ENCODE measurements at regions not wholly inside any gene's neighbourhood (a gene's known extent, or its start where the extent isn't known, plus 50 kb on each side); places are given as distances from the start of the nearest gene placed in this dataset.
"Not testable (repeated sequence)": the region's sequence is repeated elsewhere in the genome, so short reads cannot be mapped to it uniquely, and the experiment has no call there.

DNA sequence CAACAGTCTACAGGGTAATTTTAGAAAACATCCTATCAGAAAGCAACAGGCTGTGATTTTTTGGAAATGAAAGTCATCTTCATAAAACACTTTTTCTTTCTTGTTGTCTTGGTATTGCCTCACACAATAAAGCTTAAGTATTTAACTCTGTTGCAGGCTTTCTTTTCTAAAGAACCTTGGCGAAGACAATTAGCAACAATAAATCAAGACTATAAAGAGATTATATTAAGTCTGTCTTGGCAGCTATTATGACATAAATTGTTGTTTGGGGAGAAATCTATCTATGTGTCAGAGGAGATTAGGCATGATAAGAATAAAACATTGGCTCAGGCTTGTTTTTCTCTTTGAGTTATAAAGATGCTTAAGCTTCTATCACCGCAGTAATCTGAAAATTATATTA, 1774.8 kb downstream of the ARAP2 start:
- no peak for DNase-seq (ENCODE audit: extremely low read depth, low read depth)
- TF ChIP-seq, protein P1, sequence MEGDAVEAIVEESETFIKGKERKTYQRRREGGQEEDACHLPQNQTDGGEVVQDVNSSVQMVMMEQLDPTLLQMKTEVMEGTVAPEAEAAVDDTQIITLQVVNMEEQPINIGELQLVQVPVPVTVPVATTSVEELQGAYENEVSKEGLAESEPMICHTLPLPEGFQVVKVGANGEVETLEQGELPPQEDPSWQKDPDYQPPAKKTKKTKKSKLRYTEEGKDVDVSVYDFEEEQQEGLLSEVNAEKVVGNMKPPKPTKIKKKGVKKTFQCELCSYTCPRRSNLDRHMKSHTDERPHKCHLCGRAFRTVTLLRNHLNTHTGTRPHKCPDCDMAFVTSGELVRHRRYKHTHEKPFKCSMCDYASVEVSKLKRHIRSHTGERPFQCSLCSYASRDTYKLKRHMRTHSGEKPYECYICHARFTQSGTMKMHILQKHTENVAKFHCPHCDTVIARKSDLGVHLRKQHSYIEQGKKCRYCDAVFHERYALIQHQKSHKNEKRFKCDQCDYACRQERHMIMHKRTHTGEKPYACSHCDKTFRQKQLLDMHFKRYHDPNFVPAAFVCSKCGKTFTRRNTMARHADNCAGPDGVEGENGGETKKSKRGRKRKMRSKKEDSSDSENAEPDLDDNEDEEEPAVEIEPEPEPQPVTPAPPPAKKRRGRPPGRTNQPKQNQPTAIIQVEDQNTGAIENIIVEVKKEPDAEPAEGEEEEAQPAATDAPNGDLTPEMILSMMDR (IDR thresholded peaks at IDR 0.05; ENCODE audit: low read depth, low read length, missing control alignments), result no peak
- no peak overlapping the region for H3K4me3 ChIP-seq (replicated peaks; ENCODE audit: low read depth, low read length)

- TF ChIP-seq, protein P1 (IDR thresholded peaks at IDR 0.05; ENCODE audit: low read depth, low read length, missing control alignments), result no peak
- H3K4me3 ChIP-seq (replicated peaks; ENCODE audit: low read depth, low read length), result no peak overlapping the region
Observed at GRCh38 chr4:34485252-34485651, 1759.1 kb downstream of the ARAP2 start.

DNA sequence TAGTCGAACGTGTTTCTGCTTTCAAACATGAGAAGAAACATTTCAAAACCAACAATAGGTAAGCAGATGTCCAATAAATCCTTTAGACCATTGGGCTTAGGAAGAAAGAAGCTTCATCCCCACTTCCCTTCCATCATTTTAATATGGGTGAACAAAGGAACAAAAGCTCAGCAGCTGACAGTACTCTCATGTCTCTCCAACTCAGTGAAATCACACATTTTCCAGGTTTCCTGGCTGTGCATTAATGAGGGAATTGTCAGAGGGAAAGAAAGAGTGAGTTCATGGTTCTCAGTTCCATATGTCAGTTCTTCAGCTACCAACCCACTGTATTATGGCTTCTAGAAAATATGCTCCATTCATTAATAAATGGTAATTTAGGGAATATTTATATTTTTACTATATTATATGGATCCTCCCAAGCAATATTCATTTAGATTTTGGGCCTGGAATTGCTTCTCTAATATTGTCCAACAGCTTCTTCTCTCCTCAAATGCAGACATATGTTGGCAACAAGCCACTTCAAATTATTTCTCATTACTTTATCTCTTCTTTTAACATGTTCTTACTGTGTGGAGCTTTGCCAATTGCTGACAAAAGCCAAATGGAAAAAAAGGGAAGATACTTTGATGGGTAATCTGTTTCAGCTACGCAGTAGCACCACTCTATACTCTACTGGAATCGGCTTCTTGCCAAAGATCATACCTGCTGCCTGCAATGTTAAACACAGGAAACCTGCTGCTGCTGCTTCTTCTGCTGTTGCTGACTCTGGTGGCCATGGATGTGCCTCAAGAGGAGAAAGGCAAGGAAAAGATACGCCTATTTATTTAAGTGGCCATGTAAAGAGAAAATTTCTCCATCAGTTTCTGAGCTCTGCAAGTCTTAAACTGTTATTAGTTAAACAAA, 1757.6 kb downstream of the ARAP2 start:
- DNase-seq (ENCODE audit: extremely low read depth, low read depth), result no peak
- TF ChIP-seq, protein P1 (IDR thresholded peaks at IDR 0.05; ENCODE audit: low read depth, low read length, missing control alignments), result no peak
- no peak overlapping the region for H3K4me3 ChIP-seq (replicated peaks; ENCODE audit: low read depth, low read length)

More at GRCh38 chr4:34485252-34485651, 1759.1 kb downstream of the ARAP2 start:
- no peak for DNase-seq (ENCODE audit: extremely low read depth, low read depth)

DNA sequence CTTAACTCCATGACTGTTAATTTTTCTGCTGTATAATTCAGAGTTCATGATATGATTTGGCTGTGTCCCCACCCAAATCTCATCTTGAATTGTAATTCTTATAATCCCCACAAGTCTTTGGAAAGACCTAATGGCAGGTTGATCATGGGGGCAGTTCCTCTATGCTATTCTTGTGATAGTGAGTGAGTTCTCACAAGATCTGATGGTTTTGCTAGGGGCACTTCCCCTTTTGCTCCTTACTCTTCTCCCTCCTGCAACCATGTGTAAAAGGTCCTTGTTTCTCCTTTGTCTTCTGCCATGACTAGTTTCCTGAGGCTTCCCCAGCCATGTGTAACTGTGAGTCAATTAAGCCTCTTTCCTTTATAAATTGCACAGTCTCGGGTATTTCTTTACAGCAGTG, 1751.9 kb downstream of the ARAP2 start:
- TF ChIP-seq, protein P1 (IDR thresholded peaks at IDR 0.05; ENCODE audit: low read depth, low read length, missing control alignments), result no peak
- H3K4me3 ChIP-seq (replicated peaks; ENCODE audit: low read depth, low read length), result no peak overlapping the region
- no peak for DNase-seq (ENCODE audit: extremely low read depth, low read depth)

DNA sequence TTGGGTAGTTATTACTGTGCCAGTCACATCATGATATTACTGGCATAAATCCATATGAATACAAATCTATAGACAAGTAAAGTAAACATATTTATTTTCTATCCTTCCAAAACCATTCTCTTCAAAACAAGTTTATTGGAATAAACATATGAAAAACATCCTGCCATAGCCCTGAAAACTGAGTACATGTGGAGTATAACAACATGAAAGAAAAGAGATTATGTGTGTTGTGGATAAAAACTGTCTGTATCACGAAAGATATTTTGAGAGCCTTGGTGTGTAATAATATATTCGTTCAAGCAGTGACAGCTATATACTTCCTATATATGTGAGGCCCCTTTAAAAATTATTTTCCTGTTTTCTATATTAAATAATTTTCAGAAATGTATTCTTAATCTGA, 1742.2 kb downstream of the ARAP2 start:
- no peak overlapping the region for H3K4me3 ChIP-seq (replicated peaks; ENCODE audit: low read depth, low read length)
- TF ChIP-seq, protein P1 (IDR thresholded peaks at IDR 0.05; ENCODE audit: low read depth, low read length, missing control alignments), result no peak
- no peak for DNase-seq (ENCODE audit: extremely low read depth, low read depth)

- DNase-seq (ENCODE audit: extremely low read depth, low read depth); H3K4me3 ChIP-seq (replicated peaks; ENCODE audit: low read depth, low read length): not testable (repeated sequence)
Observed at GRCh38 chr4:34504731-34505130, 1739.6 kb downstream of the ARAP2 start.

DNA sequence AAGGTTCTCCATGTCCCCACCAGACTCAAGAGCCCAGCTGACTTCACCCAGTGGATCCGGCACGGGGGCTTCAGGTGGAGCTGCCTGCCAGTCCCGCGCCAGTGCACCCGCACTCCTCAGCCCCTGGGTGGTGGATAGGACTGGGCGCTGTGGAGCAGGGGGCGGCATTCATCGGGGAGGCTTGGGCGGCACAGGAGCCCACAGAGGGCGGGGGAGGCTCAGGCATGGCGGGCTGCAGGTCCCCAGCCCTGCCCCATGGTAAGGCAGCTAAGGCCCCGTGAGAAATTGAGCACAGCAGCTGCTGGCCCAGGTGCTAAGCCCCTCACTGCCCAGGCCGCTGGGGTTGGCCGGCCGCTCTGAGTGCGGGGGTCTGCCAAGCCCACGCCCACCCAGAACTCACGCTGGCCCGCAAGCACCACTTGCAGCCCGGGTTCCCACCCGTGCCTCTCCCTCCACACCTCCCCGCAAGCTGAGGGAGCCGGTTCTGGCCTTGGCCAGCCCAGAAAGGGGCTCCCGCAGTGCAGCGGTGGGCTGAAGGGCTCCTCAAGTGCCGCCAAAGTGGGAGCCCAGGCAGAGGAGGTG, 1737.7 kb downstream of the ARAP2 start:
- not testable (repeated sequence) for DNase-seq (ENCODE audit: extremely low read depth, low read depth); H3K4me3 ChIP-seq (replicated peaks; ENCODE audit: low read depth, low read length)

Measured in HFF-Myc (cell line).